Loucy (cell line): ENCODE measurements at regions not wholly inside any gene's neighbourhood (a gene's known extent, or its start where the extent isn't known, plus 50 kb on each side); places are given as distances from the start of the nearest gene placed in this dataset.

Experiments used
- H2AFZ ChIP-seq: fragments of 200-600 bp; sonication (generic); 2 replicates; pipeline ENCODE4 v1.6.0; 2016; ENCODE audit warnings: antibody characterized with exemption, mild to moderate bottlenecking, low read length, moderate library complexity
- H3F3A ChIP-seq: fragments of 200-600 bp; 2 replicates; pipeline ENCODE4 v1.6.0; 2016; ENCODE audit warnings: antibody characterized with exemption, low read depth, mild to moderate bottlenecking
- H3K27me3 ChIP-seq: fragments of 200-600 bp; sonication (generic); 2 replicates; pipeline ENCODE4 v1.6.1; 2014; ENCODE audit warnings: low read length, mild to moderate bottlenecking; ENCODE audit not compliant: insufficient read depth, poor library complexity, severe bottlenecking
- H3K36me3 ChIP-seq: fragments of 200-600 bp; sonication (generic); 2 replicates; pipeline ENCODE4 v1.6.1; 2016; ENCODE audit warnings: low read length; ENCODE audit not compliant: insufficient read depth
- H3K4me1 ChIP-seq: fragments of 200-600 bp; sonication (generic); 2 replicates; pipeline ENCODE4 v1.5.1; 2014; ENCODE audit warnings: low read length, mild to moderate bottlenecking; ENCODE audit not compliant: insufficient read depth, poor library complexity, severe bottlenecking
- H3K4me2 ChIP-seq: fragments of 200-600 bp; sonication (generic); 2 replicates; pipeline ENCODE4 v1.6.0; 2014; ENCODE audit warnings: antibody characterized with exemption, low read length, low read depth, mild to moderate bottlenecking; ENCODE audit not compliant: poor library complexity, severe bottlenecking
- H3K4me3 ChIP-seq: fragments of 200-600 bp; sonication (generic); 2 replicates; pipeline ENCODE4 v1.5.1; 2014; ENCODE audit warnings: low read length, mild to moderate bottlenecking, mixed read lengths; ENCODE audit not compliant: poor library complexity, severe bottlenecking
- H3K79me2 ChIP-seq: fragments of 200-600 bp; sonication (generic); 2 replicates; pipeline ENCODE4 v1.6.1; 2014; ENCODE audit warnings: low read length; ENCODE audit not compliant: insufficient read depth
- H3K9ac ChIP-seq: fragments of 200-600 bp; sonication (generic); 2 replicates; pipeline ENCODE4 v1.6.0; 2014; ENCODE audit warnings: mild to moderate bottlenecking, low read depth, low read length, moderate library complexity; ENCODE audit not compliant: poor library complexity, severe bottlenecking
- H3K9me2 ChIP-seq: fragments of 200-600 bp; sonication (generic); replicated peaks from 2 replicates; pipeline ENCODE4 v1.6.1; 2016; ENCODE audit warnings: low read depth, low read length, mixed read lengths
- H3K9me3 ChIP-seq: fragments of 200-600 bp; sonication (generic); 2 replicates; pipeline ENCODE4 v1.6.1; 2014; ENCODE audit warnings: mild to moderate bottlenecking, antibody characterized with exemption, low read length, low read depth; ENCODE audit not compliant: insufficient read depth
- H4K20me1 ChIP-seq: fragments of 200-600 bp; sonication (generic); 2 replicates; pipeline ENCODE4 v1.6.0; 2014; ENCODE audit warnings: antibody characterized with exemption, low read length, mild to moderate bottlenecking; ENCODE audit not compliant: insufficient read depth, poor library complexity, severe bottlenecking
- CTCF ChIP-seq: fragments of 200-600 bp; sonication (generic); conservative IDR thresholded peaks from 2 replicates; pipeline ENCODE4 v1.5.1; 2014; ENCODE audit warnings: mild to moderate bottlenecking, antibody characterized with exemption, low read length
- EZH2phosphoT487 ChIP-seq: fragments of 200-600 bp; IDR thresholded peaks from 2 replicates; pipeline ENCODE4 v1.6.1; 2018; ENCODE audit warnings: antibody characterized with exemption, mild to moderate bottlenecking, moderate library complexity, borderline replicate concordance

GRCh38 chr5:21051945-21052344, 1063.9 kb upstream of the CDH18 start:
- Histone ChIP-seq H3K36me3 (no peaks in the 10 kb centered on the region), H3K9me2 (no peaks in the 10 kb centered on the region), H2AFZ (no peak overlapping the region), H3K79me2 (no peaks in the 10 kb centered on the region), H3K9ac (no peak overlapping the region), H3K4me1 (no peaks in the 10 kb centered on the region), H3K4me3 (no peak overlapping the region), H4K20me1 (no peaks in the 10 kb centered on the region), H3K9me3 (no peaks in the 10 kb centered on the region), H3F3A (no peaks in the 10 kb centered on the region), H3K4me2 (no peak overlapping the region), H3K27me3 (no peaks in the 10 kb centered on the region)
- TF ChIP-seq CTCF (no peak), EZH2phosphoT487 (no peak)

- Histone ChIP-seq H3K4me1 (no peaks in the 10 kb centered on the region), H2AFZ (no peak overlapping the region), H3K4me3 (no peak overlapping the region), H3K9ac (no peak overlapping the region), H3K4me2 (no peak overlapping the region), H3K9me2 (no peaks in the 10 kb centered on the region), H3K27me3 (no peaks in the 10 kb centered on the region), H3F3A (no peaks in the 10 kb centered on the region), H4K20me1 (no peaks in the 10 kb centered on the region), H3K9me3 (no peaks in the 10 kb centered on the region), H3K79me2 (no peaks in the 10 kb centered on the region), H3K36me3 (no peaks in the 10 kb centered on the region)
- TF ChIP-seq CTCF = no peak
- no peak for TF ChIP-seq EZH2phosphoT487
Measured at GRCh38 chr5:21049901-21050300, 1061.9 kb upstream of the CDH18 start.

GRCh38 chr5:21030981-21031380, 1043.0 kb upstream of the CDH18 start:
- no peaks in the 10 kb centered on the region for H3F3A ChIP-seq
- no peaks in the 10 kb centered on the region for H3K79me2 ChIP-seq
- no peaks in the 10 kb centered on the region for H3K4me1 ChIP-seq
- H3K9me2 ChIP-seq = no peaks in the 10 kb centered on the region
- H3K9ac ChIP-seq = no peak overlapping the region
- H3K4me2 ChIP-seq = no peak overlapping the region
- H3K36me3 ChIP-seq = no peaks in the 10 kb centered on the region
- TF ChIP-seq CTCF (no peak), EZH2phosphoT487 (no peak)
- no peaks in the 10 kb centered on the region for H4K20me1 ChIP-seq
- no peak overlapping the region for H2AFZ ChIP-seq
- no peaks in the 10 kb centered on the region for H3K27me3 ChIP-seq
- no peak overlapping the region for H3K4me3 ChIP-seq
- H3K9me3 ChIP-seq = no peaks in the 10 kb centered on the region
